ENCODE measurements at regions not wholly inside any gene's neighbourhood (a gene's known extent, or its start where the extent isn't known, plus 50 kb on each side); places are given as distances from the start of the nearest gene placed in this dataset.

- Histone ChIP-seq H3K9ac (no peak overlapping the region), H3K4me1 (no peaks in the 10 kb centered on the region), H3K9me3 (peaks cover 6% of the 10 kb centered on the region; the same call in 1 of the 2 replicates), H3K4me2 (no peak overlapping the region), H3K27me3 (no peaks in the 10 kb centered on the region), H3K4me3 (no peak overlapping the region), H3K27ac (no peak overlapping the region), H4K20me1 (no peaks in the 10 kb centered on the region), H3K36me3 (no peaks in the 10 kb centered on the region)
- no peak for TF ChIP-seq Cebpa-rat (IDR thresholded peaks at IDR 0.05)
Measured at GRCh38 chr9:20111173-20111843, 322.5 kb upstream of the SLC24A2 start.

- Histone ChIP-seq H3K4me2 (no peak overlapping the region), H4K20me1 (no peaks in the 10 kb centered on the region), H3K27ac (no peak overlapping the region), H3K27me3 (no peaks in the 10 kb centered on the region), H3K9me3 (peaks cover 4% of the 10 kb centered on the region; the same call in 1 of the 2 replicates), H3K9ac (no peak overlapping the region), H3K36me3 (no peaks in the 10 kb centered on the region), H3K4me3 (no peak overlapping the region), H3K4me1 (no peaks in the 10 kb centered on the region)
- TF ChIP-seq Cebpa-rat (IDR thresholded peaks at IDR 0.05): no peak
Measured at GRCh38 chr9:20095430-20096092, 306.7 kb upstream of the SLC24A2 start.

- Histone ChIP-seq H3K4me1 (peaks cover 6% of the 10 kb centered on the region; the same call in 1 of the 2 replicates), H3K36me3 (no peaks in the 10 kb centered on the region), H3K27me3 (no peaks in the 10 kb centered on the region), H3K9ac (no peak overlapping the region), H3K4me3 (no peak overlapping the region), H3K9me3 (peaks cover 4% of the 10 kb centered on the region; the same call in 1 of the 2 replicates), H3K4me2 (no peak overlapping the region), H4K20me1 (no peaks in the 10 kb centered on the region), H3K27ac (no peak overlapping the region)
- TF ChIP-seq Cebpa-rat (IDR thresholded peaks at IDR 0.05): no peak
Measured at GRCh38 chr9:20092561-20092960, 303.7 kb upstream of the SLC24A2 start.

GRCh38 chr9:20087481-20087880, 298.6 kb upstream of the SLC24A2 start:
- no peak overlapping the region for H3K27ac ChIP-seq
- H4K20me1 ChIP-seq: no peaks in the 10 kb centered on the region
- no peak for TF ChIP-seq Cebpa-rat (IDR thresholded peaks at IDR 0.05)
- no peaks in the 10 kb centered on the region for H3K9me3 ChIP-seq
- H3K4me2 ChIP-seq: no peak overlapping the region
- H3K27me3 ChIP-seq: no peaks in the 10 kb centered on the region
- H3K9ac ChIP-seq: no peak overlapping the region
- peaks cover 6% of the 10 kb centered on the region; the same call in 1 of the 2 replicates for H3K4me1 ChIP-seq
- no peaks in the 10 kb centered on the region for H3K36me3 ChIP-seq
- no peak overlapping the region for H3K4me3 ChIP-seq

- no peaks in the 10 kb centered on the region for H3K27me3 ChIP-seq
- no peak for TF ChIP-seq Cebpa-rat (IDR thresholded peaks at IDR 0.05)
Measured at GRCh38 chr9:20085842-20086241, 297.0 kb upstream of the SLC24A2 start.

GRCh38 chr9:20084125-20084524, 295.3 kb upstream of the SLC24A2 start:
- no peak overlapping the region for H3K4me3 ChIP-seq
- no peak overlapping the region for H3K4me2 ChIP-seq
- H3K9me3 ChIP-seq: no peaks in the 10 kb centered on the region
- no peaks in the 10 kb centered on the region for H3K36me3 ChIP-seq
- no peak for TF ChIP-seq Cebpa-rat (IDR thresholded peaks at IDR 0.05)
- H3K27ac ChIP-seq: no peak overlapping the region
- no peaks in the 10 kb centered on the region for H4K20me1 ChIP-seq
- no peaks in the 10 kb centered on the region for H3K27me3 ChIP-seq
- no peak overlapping the region for H3K9ac ChIP-seq
- no peaks in the 10 kb centered on the region for H3K4me1 ChIP-seq

More at GRCh38 chr9:20085842-20086241, 297.0 kb upstream of the SLC24A2 start:
- H4K20me1 ChIP-seq: no peaks in the 10 kb centered on the region
- no peak overlapping the region for H3K4me2 ChIP-seq
- no peaks in the 10 kb centered on the region for H3K9me3 ChIP-seq
- H3K4me3 ChIP-seq: no peak overlapping the region
- H3K9ac ChIP-seq: no peak overlapping the region
- H3K27ac ChIP-seq: no peak overlapping the region
- H3K36me3 ChIP-seq: no peaks in the 10 kb centered on the region
- peaks cover 6% of the 10 kb centered on the region; the same call in 1 of the 2 replicates for H3K4me1 ChIP-seq

GRCh38 chr9:20083390-20083789, 294.6 kb upstream of the SLC24A2 start:
- Histone ChIP-seq H3K4me3 (no peak overlapping the region), H3K27ac (no peak overlapping the region), H3K36me3 (no peaks in the 10 kb centered on the region), H3K9ac (no peak overlapping the region), H4K20me1 (no peaks in the 10 kb centered on the region), H3K9me3 (no peaks in the 10 kb centered on the region), H3K27me3 (no peaks in the 10 kb centered on the region), H3K4me2 (no peak overlapping the region), H3K4me1 (no peaks in the 10 kb centered on the region)
- no peak for TF ChIP-seq Cebpa-rat (IDR thresholded peaks at IDR 0.05)

GRCh38 chr9:20082831-20083230, 294.0 kb upstream of the SLC24A2 start:
- no peak overlapping the region for H3K9ac ChIP-seq
- H3K4me1 ChIP-seq: no peaks in the 10 kb centered on the region
- no peaks in the 10 kb centered on the region for H3K27me3 ChIP-seq
- no peak overlapping the region for H3K4me2 ChIP-seq
- no peaks in the 10 kb centered on the region for H3K36me3 ChIP-seq
- no peak for TF ChIP-seq Cebpa-rat (IDR thresholded peaks at IDR 0.05)
- no peak overlapping the region for H3K4me3 ChIP-seq
- H3K9me3 ChIP-seq: no peaks in the 10 kb centered on the region
- no peak overlapping the region for H3K27ac ChIP-seq
- no peaks in the 10 kb centered on the region for H4K20me1 ChIP-seq

GRCh38 chr9:20082406-20082805, 293.6 kb upstream of the SLC24A2 start:
- Histone ChIP-seq H3K27ac (no peak overlapping the region), H3K9ac (no peak overlapping the region), H3K9me3 (no peaks in the 10 kb centered on the region), H3K36me3 (no peaks in the 10 kb centered on the region), H3K27me3 (no peaks in the 10 kb centered on the region), H4K20me1 (no peaks in the 10 kb centered on the region), H3K4me1 (no peaks in the 10 kb centered on the region), H3K4me2 (no peak overlapping the region), H3K4me3 (no peak overlapping the region)
- no peak for TF ChIP-seq Cebpa-rat (IDR thresholded peaks at IDR 0.05)

GRCh38 chr9:20078246-20078645, 289.4 kb upstream of the SLC24A2 start:
- H3K4me2 ChIP-seq: no peak overlapping the region
- H3K4me3 ChIP-seq: no peak overlapping the region
- H3K4me1 ChIP-seq: no peaks in the 10 kb centered on the region
- H3K27me3 ChIP-seq: no peaks in the 10 kb centered on the region
- no peaks in the 10 kb centered on the region for H4K20me1 ChIP-seq
- H3K9me3 ChIP-seq: no peaks in the 10 kb centered on the region
- H3K27ac ChIP-seq: no peak overlapping the region
- TF ChIP-seq Cebpa-rat (IDR thresholded peaks at IDR 0.05): no peak
- no peak overlapping the region for H3K9ac ChIP-seq
- no peaks in the 10 kb centered on the region for H3K36me3 ChIP-seq
